Natural killer cell (primary cell): ENCODE measurements at regions not wholly inside any gene's neighbourhood (a gene's known extent, or its start where the extent isn't known, plus 50 kb on each side); places are given as distances from the start of the nearest gene placed in this dataset.

Experiments
- ATAC-seq, 3 donors: fragments of 150-1000 bp in 2 of 3; fragments of 200-7000 bp in 1 of 3; cut with Tn5 transposase; 1 replicate in 1 of 3; 2 replicates in 2 of 3; pipeline ENCODE4 v1.10.0; 2021; ENCODE audit warnings: mild to moderate bottlenecking in 2 of 3, moderate library complexity in 2 of 3
- DNase-seq, 2 donors: peaks; one replicate each; pipeline versions ENCODE4 v3.0.0 to v3.0.0-alpha.2; 2013 to 2021; ENCODE audit warnings: mixed read lengths in 1 of 2
- H3K27ac ChIP-seq: one replicate; pipeline ENCODE4 v1.5.1; 2013; ENCODE audit warnings: mild to moderate bottlenecking, low read length
- H3K27me3 ChIP-seq: one replicate; pipeline ENCODE4 v1.6.1; 2013; ENCODE audit warnings: low read length; ENCODE audit not compliant: control insufficient read depth, insufficient read depth
- H3K36me3 ChIP-seq: one replicate; pipeline ENCODE4 v1.6.1; 2013; ENCODE audit warnings: low read length; ENCODE audit not compliant: control insufficient read depth, insufficient read depth
- H3K4me1 ChIP-seq: one replicate; pipeline ENCODE4 v1.6.1; 2013; ENCODE audit warnings: low read length; ENCODE audit not compliant: control insufficient read depth, insufficient read depth
- H3K4me3 ChIP-seq: one replicate; pipeline ENCODE4 v1.5.1; 2013; ENCODE audit warnings: low read length
- H3K9me3 ChIP-seq: one replicate; pipeline ENCODE4 v1.6.1; 2013; ENCODE audit warnings: low read length; ENCODE audit not compliant: control insufficient read depth, insufficient read depth
- H3K27ac Mint-ChIP-seq, 2 donors: one replicate each; pipeline ENCODE4 v1.8.0; 2022; ENCODE audit warnings: mild to moderate bottlenecking in 2 of 2, mixed read lengths in 2 of 2, moderate library complexity in 1 of 2
- H3K27me3 Mint-ChIP-seq, 2 donors: one replicate each; pipeline ENCODE4 v1.8.0; 2022; ENCODE audit warnings: low read depth in 2 of 2, mixed read lengths in 2 of 2
- H3K36me3 Mint-ChIP-seq: one replicate; pipeline ENCODE4 v1.8.0; 2022; ENCODE audit warnings: mixed read lengths
- H3K4me1 Mint-ChIP-seq, 2 donors: one replicate each; pipeline ENCODE4 v1.8.0; 2022; ENCODE audit warnings: mixed read lengths in 2 of 2
- H3K4me3 Mint-ChIP-seq: one replicate; pipeline ENCODE4 v1.8.0; 2022; ENCODE audit warnings: mild to moderate bottlenecking, moderate library complexity, mixed read lengths
- H3K9me3 Mint-ChIP-seq, 2 donors: one replicate each; pipeline ENCODE4 v1.8.0; 2022; ENCODE audit warnings: mixed read lengths in 2 of 2
- WGBS: methylation state at CpG from one replicate; pipeline ENCODE4 v1.1.7; 2013; ENCODE audit warnings: missing lambda C conversion rate; ENCODE audit not compliant: insufficient coverage; 5-methylcytosine and 5-hydroxymethylcytosine counted together
- intact Hi-C: fragments of 100-400 bp; cut with micrococcal nuclease; formaldehyde crosslinking; loops from one replicate; pipeline ENCODE4 v1.14.2; 2022
- TF ChIP-seq, protein P1 (sequence below): fragments of 200-600 bp; IDR thresholded peaks from one replicate; pipeline ENCODE4 v1.8.0; 2022; ENCODE audit warnings: antibody characterized with exemption

DNA sequence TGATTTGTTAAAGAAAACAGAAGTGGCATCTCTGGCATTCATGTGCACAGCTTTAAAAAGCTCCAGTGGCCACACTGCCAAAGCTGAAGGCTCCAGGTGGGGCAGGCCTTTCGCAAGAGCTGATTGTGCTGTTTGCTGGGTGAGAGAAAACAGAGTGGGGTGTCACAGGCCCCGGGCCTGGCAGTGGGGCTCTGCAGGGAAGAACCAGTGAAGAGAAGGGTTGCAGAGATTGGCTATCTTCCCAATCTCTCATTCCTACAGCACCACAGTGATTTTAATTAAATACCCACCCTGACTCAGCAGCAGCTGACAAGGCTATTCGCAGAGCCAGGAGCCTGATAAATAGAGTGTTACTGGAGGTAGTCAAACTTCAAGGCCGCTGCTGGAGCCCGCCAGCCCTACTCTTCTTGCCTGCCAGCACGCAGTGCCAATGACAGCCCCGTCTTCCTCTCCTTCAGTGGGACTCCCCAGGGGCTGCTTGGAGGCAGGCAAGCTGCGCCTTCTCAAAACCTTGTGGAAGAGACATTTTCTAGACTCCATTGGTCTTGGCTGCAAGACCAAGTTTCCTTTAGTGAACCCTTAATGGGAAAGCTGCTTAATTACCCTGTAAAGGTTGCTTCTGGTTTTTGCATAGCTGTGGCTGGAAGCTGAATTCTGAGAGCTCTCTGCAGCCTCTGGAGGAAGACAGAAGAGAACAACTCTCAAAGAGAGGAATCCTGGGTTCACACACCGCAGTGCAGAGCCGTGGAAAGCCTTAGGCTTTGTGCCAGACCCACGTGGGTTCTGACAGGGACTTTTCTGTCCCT is 225.8 kb upstream of the SLCO3A1 start:
- H3K36me3 Mint-ChIP-seq: no peaks in the 10 kb centered on the region
- DNase-seq (no peak), ATAC-seq (no peak)
- no peak overlapping the region for H3K27ac Mint-ChIP-seq
- no peaks in the 10 kb centered on the region for H3K27me3 Mint-ChIP-seq
- no peaks in the 10 kb centered on the region for H3K4me1 Mint-ChIP-seq
- intact Hi-C loops: no loop called here
- Histone ChIP-seq H3K9me3 (no peaks in the 10 kb centered on the region), H3K36me3 (no peaks in the 10 kb centered on the region), H3K4me1 (no peaks in the 10 kb centered on the region), H3K27me3 (no peaks in the 10 kb centered on the region), H3K4me3 (no peak overlapping the region), H3K27ac (no peak overlapping the region)
- TF ChIP-seq, protein P1, sequence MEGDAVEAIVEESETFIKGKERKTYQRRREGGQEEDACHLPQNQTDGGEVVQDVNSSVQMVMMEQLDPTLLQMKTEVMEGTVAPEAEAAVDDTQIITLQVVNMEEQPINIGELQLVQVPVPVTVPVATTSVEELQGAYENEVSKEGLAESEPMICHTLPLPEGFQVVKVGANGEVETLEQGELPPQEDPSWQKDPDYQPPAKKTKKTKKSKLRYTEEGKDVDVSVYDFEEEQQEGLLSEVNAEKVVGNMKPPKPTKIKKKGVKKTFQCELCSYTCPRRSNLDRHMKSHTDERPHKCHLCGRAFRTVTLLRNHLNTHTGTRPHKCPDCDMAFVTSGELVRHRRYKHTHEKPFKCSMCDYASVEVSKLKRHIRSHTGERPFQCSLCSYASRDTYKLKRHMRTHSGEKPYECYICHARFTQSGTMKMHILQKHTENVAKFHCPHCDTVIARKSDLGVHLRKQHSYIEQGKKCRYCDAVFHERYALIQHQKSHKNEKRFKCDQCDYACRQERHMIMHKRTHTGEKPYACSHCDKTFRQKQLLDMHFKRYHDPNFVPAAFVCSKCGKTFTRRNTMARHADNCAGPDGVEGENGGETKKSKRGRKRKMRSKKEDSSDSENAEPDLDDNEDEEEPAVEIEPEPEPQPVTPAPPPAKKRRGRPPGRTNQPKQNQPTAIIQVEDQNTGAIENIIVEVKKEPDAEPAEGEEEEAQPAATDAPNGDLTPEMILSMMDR: no peak
- 80% methylated on average over 10 of the region's 11 CpGs for WGBS
- no peaks in the 10 kb centered on the region for H3K9me3 Mint-ChIP-seq
- no peak overlapping the region for H3K4me3 Mint-ChIP-seq

DNA sequence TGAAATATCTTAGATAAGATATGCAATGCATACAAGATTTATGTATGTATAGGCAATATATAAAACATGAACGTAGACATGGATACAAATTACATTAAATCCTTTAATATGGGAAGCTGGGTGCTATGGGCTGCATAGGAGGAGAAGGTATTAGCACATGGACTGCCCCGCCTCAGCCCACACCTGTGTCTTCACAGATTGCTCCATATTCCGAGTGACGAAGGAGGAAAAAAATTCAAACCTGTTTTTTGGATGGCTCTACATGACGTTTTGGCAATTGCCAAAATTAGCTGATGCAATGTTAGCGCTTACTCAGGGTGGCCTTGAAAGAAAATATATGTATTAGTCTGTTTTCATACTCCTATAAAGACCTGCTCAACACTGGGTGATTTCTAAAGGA is 223.4 kb upstream of the SLCO3A1 start:
- DNase-seq: no peak
- no peak for ATAC-seq
- Mint-ChIP-seq H3K4me3 (no peak overlapping the region), H3K27ac (no peak overlapping the region), H3K36me3 (no peaks in the 10 kb centered on the region), H3K4me1 (no peaks in the 10 kb centered on the region), H3K9me3 (no peaks in the 10 kb centered on the region), H3K27me3 (no peaks in the 10 kb centered on the region)
- intact Hi-C loops: no loop called here
- H3K27me3 ChIP-seq: no peaks in the 10 kb centered on the region
- no peaks in the 10 kb centered on the region for H3K36me3 ChIP-seq
- WGBS: 100% methylated on average over 3 of the region's 6 CpGs
- no peaks in the 10 kb centered on the region for H3K9me3 ChIP-seq
- H3K4me1 ChIP-seq: no peaks in the 10 kb centered on the region
- TF ChIP-seq, protein P1: no peak
- no peak overlapping the region for H3K4me3 ChIP-seq
- no peak overlapping the region for H3K27ac ChIP-seq

DNA sequence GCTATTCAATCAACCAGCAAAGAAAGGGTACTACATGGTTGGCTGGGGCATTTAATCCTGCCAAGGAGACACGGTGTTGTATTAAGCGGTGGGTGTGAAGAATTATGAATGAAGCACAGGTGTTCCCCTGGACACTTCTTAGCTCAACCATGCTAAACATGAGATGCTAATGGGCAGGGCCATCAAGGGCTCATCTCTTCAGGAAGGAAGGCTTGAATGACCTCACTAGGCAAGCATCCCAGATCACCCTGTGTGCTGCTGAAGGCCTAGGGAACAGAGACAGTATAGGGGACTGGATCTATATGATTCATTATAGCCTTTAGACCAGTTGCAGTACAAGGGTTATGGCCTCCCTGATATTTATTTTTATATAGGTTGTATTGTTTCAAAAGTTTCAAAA is 221.3 kb upstream of the SLCO3A1 start:
- intact Hi-C loops: no loop called here
- Histone ChIP-seq H3K4me3 (no peak overlapping the region), H3K27me3 (no peaks in the 10 kb centered on the region), H3K4me1 (no peaks in the 10 kb centered on the region), H3K27ac (no peak overlapping the region), H3K36me3 (no peaks in the 10 kb centered on the region), H3K9me3 (no peaks in the 10 kb centered on the region)
- Mint-ChIP-seq H3K27me3 (no peaks in the 10 kb centered on the region), H3K4me3 (no peak overlapping the region), H3K9me3 (no peaks in the 10 kb centered on the region), H3K27ac (no peak overlapping the region), H3K36me3 (no peaks in the 10 kb centered on the region), H3K4me1 (no peaks in the 10 kb centered on the region)
- TF ChIP-seq, protein P1: no peak
- DNase-seq: no peak
- ATAC-seq: no peak
- 92% methylated on average over 2 of the region's 2 CpGs for WGBS

DNA sequence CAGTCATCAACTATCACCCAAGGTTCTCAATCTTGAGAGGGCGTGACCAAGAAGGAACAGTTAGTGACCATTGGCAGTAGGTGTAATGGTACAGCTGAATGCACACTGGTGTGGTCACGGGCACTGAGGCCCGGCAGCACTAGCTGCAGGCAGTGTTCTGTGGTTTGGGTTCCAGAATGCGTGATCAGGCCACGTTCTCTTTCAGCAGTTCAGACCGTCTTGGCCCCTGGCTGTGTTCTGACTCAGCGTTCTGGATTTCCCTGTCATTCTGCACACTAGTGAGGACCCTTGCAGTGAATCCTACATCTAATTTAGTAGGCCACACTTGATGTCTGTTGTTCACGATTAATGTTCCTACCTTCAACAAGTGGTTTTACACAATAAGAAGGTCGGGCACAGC is 220.5 kb upstream of the SLCO3A1 start:
- TF ChIP-seq, protein P1: no peak
- intact Hi-C loops: no loop called here
- H3K4me1 Mint-ChIP-seq: no peaks in the 10 kb centered on the region
- H3K27ac Mint-ChIP-seq: no peak overlapping the region
- no peaks in the 10 kb centered on the region for H3K9me3 ChIP-seq
- H3K4me3 Mint-ChIP-seq: no peak overlapping the region
- H3K27me3 ChIP-seq: no peaks in the 10 kb centered on the region
- H3K36me3 ChIP-seq: no peaks in the 10 kb centered on the region
- no peaks in the 10 kb centered on the region for H3K27me3 Mint-ChIP-seq
- DNase-seq (no peak), ATAC-seq (no peak)
- peaks cover 2% of the 10 kb centered on the region for H3K36me3 Mint-ChIP-seq
- no peak overlapping the region for H3K4me3 ChIP-seq
- H3K27ac ChIP-seq: no peak overlapping the region
- 73% methylated on average over 9 of the region's 9 CpGs for WGBS
- H3K4me1 ChIP-seq: no peaks in the 10 kb centered on the region
- H3K9me3 Mint-ChIP-seq: peaks cover 2% of the 10 kb centered on the region in 2 donors
